Panc1 (cell line): ENCODE measurements at regions not wholly inside any gene's neighbourhood (a gene's known extent, or its start where the extent isn't known, plus 50 kb on each side); places are given as distances from the start of the nearest gene placed in this dataset.

ENCODE experiments used
- ATAC-seq: fragments of 200-7000 bp; cut with Tn5 transposase; 2 replicates; pipeline ENCODE4 v1.9.1; 2020; ENCODE audit warnings: mild to moderate bottlenecking, moderate library complexity
- BruUV-seq: library from RNA; stranded (reverse); fragments of 400-500 nt; replicated peaks from 2 replicates; lab custom pipeline; 2021; lab: Mats Ljungman, UMichigan
- CTCF ChIA-PET: fragments of 300-600 bp; sonication (Branson Sonifier 250); formaldehyde crosslinking; loops from one replicate; lab custom pipeline; 2022; ENCODE audit warnings: antibody characterized with exemption; lab: Charles Lee
- POLR2A ChIA-PET: fragments of 300-600 bp; sonication (Branson Sonifier 250); formaldehyde crosslinking; loops from one replicate; lab custom pipeline; 2022; ENCODE audit warnings: antibody characterized with exemption; lab: Charles Lee
- DNase-seq: peaks from one replicate; pipeline ENCODE4 v3.0.0-alpha.2; 2010; ENCODE audit warnings: low read depth, low spot score
- H3K27ac ChIP-seq: 2 replicates; pipeline ENCODE4 v1.5.1; 2011; ENCODE audit warnings: mild to moderate bottlenecking, low read length, inconsistent platforms
- H3K27me3 ChIP-seq: fragments of 200-500 bp; sonication (Bioruptor generic); 2 replicates; pipeline ENCODE4 v1.6.0; 2014; ENCODE audit warnings: low read length, inconsistent platforms; ENCODE audit not compliant: control insufficient read depth, insufficient read depth
- H3K36me3 ChIP-seq: fragments of 200-500 bp; sonication (Bioruptor generic); 2 replicates; pipeline ENCODE4 v1.5.1; 2014; ENCODE audit warnings: inconsistent platforms, mild to moderate bottlenecking, low read length, moderate library complexity; ENCODE audit not compliant: control insufficient read depth, insufficient read depth
- H3K4me1 ChIP-seq: 2 replicates; pipeline ENCODE4 v1.5.1; 2011; ENCODE audit warnings: inconsistent platforms, mild to moderate bottlenecking, low read length, moderate library complexity; ENCODE audit not compliant: control insufficient read depth, insufficient read depth
- H3K4me3 ChIP-seq, 2 experiments: 2 replicates each; pipeline ENCODE4 v1.5.1; 2011 to 2012; ENCODE audit warnings: low read depth in 2 of 2, low read length in 2 of 2, mild to moderate bottlenecking in 2 of 2, inconsistent platforms in 1 of 2, moderate library complexity in 1 of 2
- H3K9me3 ChIP-seq: fragments of 200-500 bp; sonication (Bioruptor generic); 2 replicates; pipeline ENCODE4 v1.5.1; 2014; ENCODE audit warnings: low read depth, mild to moderate bottlenecking, inconsistent platforms, low read length, moderate library complexity; ENCODE audit not compliant: control insufficient read depth, insufficient read depth
- POLR2AphosphoS5 ChIP-seq: IDR thresholded peaks from 2 replicates; pipeline ENCODE4 v1.6.1; 2012; ENCODE audit warnings: mild to moderate bottlenecking, low read depth, low read length, moderate library complexity
- REST ChIP-seq, 2 experiments: IDR thresholded peaks; 2 replicates each; pipeline ENCODE4 v1.6.1; 2011 to 2012; ENCODE audit warnings: low read depth in 2 of 2, control low read depth in 1 of 2, low read length in 1 of 2, mild to moderate bottlenecking in 1 of 2, moderate library complexity in 1 of 2; ENCODE audit not compliant: insufficient read depth in 1 of 2
- SIN3A ChIP-seq: IDR thresholded peaks from 2 replicates; pipeline ENCODE4 v1.6.1; 2012; ENCODE audit warnings: low read depth, mild to moderate bottlenecking, low read length, moderate library complexity, borderline replicate concordance; ENCODE audit not compliant: insufficient read depth
- TCF7L2 ChIP-seq: IDR thresholded peaks from 2 replicates; pipeline ENCODE4 v1.6.1; 2011; ENCODE audit warnings: mild to moderate bottlenecking, low read depth, low read length, inconsistent platforms
- in situ Hi-C: cut with HindIII; loops from 2 replicates; pipeline ENCODE4 v1.10.0; 2016; ENCODE audit warnings: low sequenced_read_pairs, low pct_unique_long_range_greater_than_20kb
- intact Hi-C: fragments of 100-400 bp; cut with micrococcal nuclease; formaldehyde crosslinking; loops from one replicate; pipeline ENCODE4 v1.10.0; 2022; ENCODE audit not compliant: unreplicated experiment
- TF ChIP-seq, protein P1 (sequence below): fragments of 450-650 bp; IDR thresholded peaks from 2 replicates; pipeline ENCODE4 v1.5.1; 2017; ENCODE audit warnings: mild to moderate bottlenecking

DNA sequence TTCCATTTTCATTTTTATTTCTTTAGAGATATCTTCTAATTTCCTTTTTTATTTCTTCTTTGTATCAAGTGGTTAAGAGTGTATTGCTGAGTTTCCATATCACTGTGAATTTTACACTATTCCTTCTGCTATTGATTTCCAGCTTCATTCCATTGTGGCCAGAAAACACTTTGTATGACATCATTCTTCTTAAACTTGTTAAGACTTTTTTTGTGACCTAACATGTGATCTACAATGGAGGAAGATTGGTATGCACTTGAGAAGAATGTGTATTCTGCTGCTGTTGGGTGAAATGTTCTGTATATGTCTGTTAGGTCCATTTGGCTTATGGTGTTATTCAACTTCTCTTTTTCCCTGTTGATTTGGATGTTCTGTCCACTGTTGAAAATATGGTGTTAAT, 274.2 kb upstream of the PUM3 start:
- in situ Hi-C loops: no loop called here
- TF ChIP-seq TCF7L2 (no peak), POLR2AphosphoS5 (no peak), REST (IDR thresholded peaks at IDR 0.05; ENCODE audit: insufficient read depth in 1 of 2, low read depth in 2 of 2, low read length in 1 of 2) (no peak), SIN3A (no peak)
- TF ChIP-seq, protein P1, sequence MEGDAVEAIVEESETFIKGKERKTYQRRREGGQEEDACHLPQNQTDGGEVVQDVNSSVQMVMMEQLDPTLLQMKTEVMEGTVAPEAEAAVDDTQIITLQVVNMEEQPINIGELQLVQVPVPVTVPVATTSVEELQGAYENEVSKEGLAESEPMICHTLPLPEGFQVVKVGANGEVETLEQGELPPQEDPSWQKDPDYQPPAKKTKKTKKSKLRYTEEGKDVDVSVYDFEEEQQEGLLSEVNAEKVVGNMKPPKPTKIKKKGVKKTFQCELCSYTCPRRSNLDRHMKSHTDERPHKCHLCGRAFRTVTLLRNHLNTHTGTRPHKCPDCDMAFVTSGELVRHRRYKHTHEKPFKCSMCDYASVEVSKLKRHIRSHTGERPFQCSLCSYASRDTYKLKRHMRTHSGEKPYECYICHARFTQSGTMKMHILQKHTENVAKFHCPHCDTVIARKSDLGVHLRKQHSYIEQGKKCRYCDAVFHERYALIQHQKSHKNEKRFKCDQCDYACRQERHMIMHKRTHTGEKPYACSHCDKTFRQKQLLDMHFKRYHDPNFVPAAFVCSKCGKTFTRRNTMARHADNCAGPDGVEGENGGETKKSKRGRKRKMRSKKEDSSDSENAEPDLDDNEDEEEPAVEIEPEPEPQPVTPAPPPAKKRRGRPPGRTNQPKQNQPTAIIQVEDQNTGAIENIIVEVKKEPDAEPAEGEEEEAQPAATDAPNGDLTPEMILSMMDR: no peak
- Histone ChIP-seq H3K36me3 (no peaks in the 10 kb centered on the region), H3K4me1 (no peaks in the 10 kb centered on the region), H3K4me3 (no peak overlapping the region), H3K27ac (no peak overlapping the region), H3K27me3 (no peaks in the 10 kb centered on the region), H3K9me3 (no peaks in the 10 kb centered on the region)
- ChIA-PET CTCF (no interaction called here), POLR2A (no interaction called here)
- intact Hi-C loops: no loop called here
- no peak for ATAC-seq
- no peak for DNase-seq
- BruUV-seq: no TSS peak

DNA sequence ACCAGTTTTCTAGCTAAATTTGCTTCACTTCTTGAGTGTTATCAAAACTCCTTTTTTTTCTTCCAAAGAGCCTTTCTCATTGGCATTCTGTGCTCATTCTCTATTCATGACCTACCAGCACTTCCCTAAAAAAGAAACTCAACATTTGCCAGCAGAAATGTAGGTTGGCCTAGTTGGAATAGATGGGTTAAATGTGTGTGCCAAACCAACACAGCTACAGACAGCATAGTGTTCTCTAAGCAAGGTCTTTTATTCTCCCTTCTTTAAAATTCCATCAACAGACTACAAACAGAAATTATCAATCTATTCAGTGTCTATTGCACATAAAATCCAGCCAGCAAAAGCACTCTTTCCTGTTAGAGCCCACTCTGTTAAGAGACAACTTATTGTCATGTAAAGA, 255.8 kb upstream of the PUM3 start:
- Histone ChIP-seq H3K9me3 (no peaks in the 10 kb centered on the region), H3K27me3 (no peaks in the 10 kb centered on the region), H3K36me3 (no peaks in the 10 kb centered on the region), H3K4me3 (no peak overlapping the region), H3K27ac (no peak overlapping the region), H3K4me1 (no peaks in the 10 kb centered on the region)
- DNase-seq (no peak), ATAC-seq (no peak)
- intact Hi-C loops (no loop called here), in situ Hi-C loops (no loop called here)
- ChIA-PET POLR2A (no interaction called here), CTCF (no interaction called here)
- no TSS peak for BruUV-seq
- TF ChIP-seq REST (IDR thresholded peaks at IDR 0.05; ENCODE audit: insufficient read depth in 1 of 2, low read depth in 2 of 2, low read length in 1 of 2) (no peak), SIN3A (no peak), POLR2AphosphoS5 (no peak), TCF7L2 (no peak)
- TF ChIP-seq, protein P1: no peak
